Ovary (tissue), 3 donors: ENCODE measurements at regions not wholly inside any gene's neighbourhood (a gene's known extent, or its start where the extent isn't known, plus 50 kb on each side); places are given as distances from the start of the nearest gene placed in this dataset.

ENCODE experiments used
- CTCF ChIP-seq, 3 donors: fragments of 450-650 bp in 2 of 3; fragments of 200-600 bp in 1 of 3; IDR thresholded peaks; one replicate each; pipeline versions ENCODE4 v1.5.1 to v1.8.0; 2016 to 2022; ENCODE audit warnings: antibody characterized with exemption in 3 of 3, mild to moderate bottlenecking in 1 of 3
- POLR2A ChIP-seq: fragments of 450-650 bp; IDR thresholded peaks from one replicate; pipeline ENCODE4 v1.6.1; 2017; ENCODE audit warnings: antibody characterized with exemption, mild to moderate bottlenecking, moderate library complexity
- donor health status: DM: no; HTN: no; CAD: no.

GRCh38 chr13:104872153-104872552, 1663.3 kb downstream of the EFNB2 start:
- TF ChIP-seq CTCF (IDR thresholded peaks at IDR 0.05) = no peak
- no peak for TF ChIP-seq POLR2A
